ENCODE measurements at regions not wholly inside any gene's neighbourhood (a gene's known extent, or its start where the extent isn't known, plus 50 kb on each side); places are given as distances from the start of the nearest gene placed in this dataset.

- no peak for DNase-seq (ENCODE audit: low spot score)
Observed at GRCh38 chr10:111347386-111348013, 270.7 kb downstream of the ADRA2A start.

- no peak for DNase-seq (ENCODE audit: low spot score)
Observed at GRCh38 chr10:111348076-111348475, 271.2 kb downstream of the ADRA2A start.

GRCh38 chr10:111354859-111355258, 278.0 kb downstream of the ADRA2A start:
- DNase-seq (ENCODE audit: low spot score), result no peak

GRCh38 chr10:111356571-111356970, 279.7 kb downstream of the ADRA2A start:
- no peak for DNase-seq (ENCODE audit: low spot score)

GRCh38 chr10:111357859-111358258, 281.0 kb downstream of the ADRA2A start:
- DNase-seq (ENCODE audit: low spot score), result no peak

GRCh38 chr10:111360260-111360925, 283.6 kb downstream of the ADRA2A start:
- peak; percentile 28 for DNase-seq (ENCODE audit: low spot score)

- no peak for DNase-seq (ENCODE audit: low spot score)
Observed at GRCh38 chr10:111367531-111367930, 290.7 kb downstream of the ADRA2A start.

- no peak for DNase-seq (ENCODE audit: low spot score)
Observed at GRCh38 chr10:111370101-111370500, 293.3 kb downstream of the ADRA2A start.

GRCh38 chr10:111373696-111374095, 296.9 kb downstream of the ADRA2A start:
- DNase-seq (ENCODE audit: low spot score), result no peak

GRCh38 chr10:111379534-111380187, 302.8 kb downstream of the ADRA2A start:
- peak; percentile 50 for DNase-seq (ENCODE audit: low spot score)

GRCh38 chr10:111384556-111384955, 307.7 kb downstream of the ADRA2A start:
- no peak for DNase-seq (ENCODE audit: low spot score)

GRCh38 chr10:111390813-111391563, 314.2 kb downstream of the ADRA2A start:
- no peak for DNase-seq (ENCODE audit: low spot score)

- no peak for DNase-seq (ENCODE audit: low spot score)
Observed at GRCh38 chr10:111392159-111392558, 315.3 kb downstream of the ADRA2A start.

GRCh38 chr10:111392910-111393309, 316.1 kb downstream of the ADRA2A start:
- no peak for DNase-seq (ENCODE audit: low spot score)

- no peak for DNase-seq (ENCODE audit: low spot score)
Observed at GRCh38 chr10:111410740-111411139, 333.9 kb downstream of the ADRA2A start.

GRCh38 chr10:111425459-111425858, 348.6 kb downstream of the ADRA2A start:
- DNase-seq (ENCODE audit: low spot score), result no peak

- DNase-seq (ENCODE audit: low spot score), result no peak
Observed at GRCh38 chr10:111429288-111430028, 352.6 kb downstream of the ADRA2A start.

GRCh38 chr10:111430070-111430469, 353.2 kb downstream of the ADRA2A start:
- DNase-seq (ENCODE audit: low spot score), result no peak

GRCh38 chr10:111432588-111432987, 355.8 kb downstream of the ADRA2A start:
- no peak for DNase-seq (ENCODE audit: low spot score)

- DNase-seq (ENCODE audit: low spot score), result no peak
Observed at GRCh38 chr10:111435871-111436270, 359.0 kb downstream of the ADRA2A start.

GRCh38 chr10:111439034-111439842, 362.4 kb downstream of the ADRA2A start:
- DNase-seq (ENCODE audit: low spot score), result no peak
